GM12892 (cell line): ENCODE measurements at regions not wholly inside any gene's neighbourhood (a gene's known extent, or its start where the extent isn't known, plus 50 kb on each side); places are given as distances from the start of the nearest gene placed in this dataset.

Experiments used
- POLR2A ChIP-seq: IDR thresholded peaks from 2 replicates; pipeline ENCODE4 v1.6.1; 2011; ENCODE audit warnings: low read depth, low read length, control low read depth
- POLR2AphosphoS5 ChIP-seq: IDR thresholded peaks from 2 replicates; pipeline ENCODE4 v1.6.1; 2011; ENCODE audit warnings: low read depth, low read length, control low read depth

DNA sequence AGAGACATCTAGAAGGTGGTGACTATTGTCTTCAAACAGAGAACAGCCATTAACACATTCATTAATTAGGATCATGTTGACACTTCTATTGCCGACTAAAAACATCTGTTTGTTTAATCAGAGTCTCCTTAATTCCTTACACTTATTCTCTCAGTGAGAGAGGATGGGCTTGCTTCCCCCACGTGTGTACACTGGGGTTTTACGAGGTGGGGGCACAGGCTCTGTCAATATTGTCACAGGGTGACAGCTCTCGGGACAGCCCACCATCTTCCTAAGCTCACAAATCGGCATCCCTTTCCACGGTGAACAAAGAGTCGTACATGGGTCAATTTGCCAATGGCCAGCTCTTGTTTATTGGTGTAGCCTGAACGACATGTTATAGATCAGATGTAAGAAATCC, 413.2 kb downstream of the MIAT start:
- TF ChIP-seq POLR2A (no peak), POLR2AphosphoS5 (no peak)
